Sciatic nerve (tissue), 2 donors: ENCODE measurements at regions not wholly inside any gene's neighbourhood (a gene's known extent, or its start where the extent isn't known, plus 50 kb on each side); places are given as distances from the start of the nearest gene placed in this dataset.
"Not testable (repeated sequence)": the region's sequence is repeated elsewhere in the genome, so short reads cannot be mapped to it uniquely, and the experiment has no call there.

Source experiments
- ATAC-seq: fragments of 200-7000 bp; cut with Tn5 transposase; one replicate; pipeline ENCODE4 v1.9.1; 2020; ENCODE audit warnings: mild to moderate bottlenecking, moderate library complexity
- DNase-seq: peaks from one replicate; pipeline ENCODE4 v3.0.0-alpha.2; 2020; ENCODE audit warnings: low spot score
- intact Hi-C: fragments of 100-400 bp; cut with DNase I; formaldehyde crosslinking; loops from one replicate; pipeline ENCODE4 v1.14.2; 2022
- donor health status: DM: no; HTN: no; CAD: no.
- donor health status: DM: no; HTN: no; CAD: no.

DNA sequence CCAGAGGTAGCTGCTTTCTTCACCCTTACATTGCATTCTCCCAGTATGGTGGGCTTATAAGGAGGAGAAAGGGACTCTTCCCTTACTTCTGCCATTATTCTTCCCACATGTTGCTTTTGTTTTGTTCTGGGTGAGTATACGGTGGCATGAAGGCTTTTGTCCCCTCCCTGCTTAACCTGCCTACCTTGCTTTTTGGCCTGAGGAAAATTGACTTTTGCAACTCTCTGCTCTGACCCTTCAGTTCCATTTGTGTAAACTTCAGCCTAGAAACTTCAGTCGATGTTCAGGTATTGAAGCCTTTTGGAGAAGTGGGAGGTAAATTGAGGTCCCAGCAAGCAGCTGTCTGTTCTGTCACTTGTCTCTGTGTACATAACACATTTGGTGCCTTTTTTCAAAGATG, 110.2 kb downstream of the PCSK1 start:
- ATAC-seq (no peak), DNase-seq (no peak)
- intact Hi-C loops, result no loop called here

DNA sequence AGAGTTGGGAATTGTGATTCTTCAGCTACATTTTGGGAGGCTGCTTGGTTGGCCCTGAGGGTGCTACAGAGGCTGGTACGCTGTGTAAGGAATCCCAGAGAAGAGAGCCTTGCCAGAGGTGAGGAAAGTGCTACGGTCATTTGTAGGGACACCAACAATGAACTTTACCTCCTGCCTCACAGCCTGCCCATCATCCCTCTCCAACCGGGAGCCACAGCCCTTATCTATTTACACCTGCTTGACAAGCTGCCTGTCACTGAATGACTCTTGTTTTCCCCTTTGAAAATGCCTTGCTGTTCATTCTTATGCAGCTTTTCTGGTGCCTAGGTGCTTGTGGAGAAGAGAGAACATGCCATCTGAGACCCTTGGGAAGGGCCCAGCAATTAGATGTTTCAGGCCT, 110.8 kb downstream of the PCSK1 start:
- intact Hi-C loops, result no loop called here
- no peak for DNase-seq
- no peak for ATAC-seq

DNA sequence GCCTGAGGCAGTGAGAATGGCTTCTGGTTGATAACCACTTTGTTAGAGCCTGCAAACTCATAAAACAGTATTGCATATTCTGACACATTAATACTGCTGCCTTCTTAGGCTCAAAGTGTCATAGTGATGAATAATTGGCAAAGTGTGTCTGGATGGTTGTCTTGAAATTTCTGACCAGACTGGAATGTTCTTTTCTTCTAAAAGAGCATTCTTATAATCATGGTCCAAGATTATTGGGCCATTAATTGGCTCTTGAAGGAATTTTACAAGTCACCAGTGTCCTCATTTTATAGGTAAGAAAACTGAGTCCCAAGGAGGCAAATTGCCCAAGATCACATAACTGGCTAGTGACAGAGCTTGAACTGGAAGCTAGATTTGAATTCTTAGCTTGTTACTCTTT, 111.7 kb downstream of the PCSK1 start:
- ATAC-seq, result no peak
- intact Hi-C loops, result no loop called here
- DNase-seq, result no peak

DNA sequence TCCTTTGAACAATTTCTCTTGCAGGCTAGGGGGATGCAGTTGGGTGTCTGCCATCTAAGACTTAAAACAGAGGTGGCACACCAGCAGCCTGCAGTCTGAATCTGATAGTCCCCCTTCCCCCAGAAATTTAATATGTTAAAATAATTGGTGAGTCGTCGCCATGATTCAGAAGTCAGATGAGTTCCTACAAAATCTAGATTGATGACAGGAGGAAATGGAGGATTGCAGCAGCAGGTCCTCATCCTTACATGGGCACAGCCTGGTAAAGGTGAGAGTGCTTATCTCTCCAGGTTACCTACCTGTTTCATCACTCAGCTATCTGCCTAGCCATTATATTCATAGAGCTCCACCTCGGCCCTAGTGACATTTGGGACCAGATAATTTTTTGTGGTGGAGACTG, 112.3 kb downstream of the PCSK1 start:
- DNase-seq, result no peak
- ATAC-seq, result no peak
- intact Hi-C loops, result no loop called here

DNA sequence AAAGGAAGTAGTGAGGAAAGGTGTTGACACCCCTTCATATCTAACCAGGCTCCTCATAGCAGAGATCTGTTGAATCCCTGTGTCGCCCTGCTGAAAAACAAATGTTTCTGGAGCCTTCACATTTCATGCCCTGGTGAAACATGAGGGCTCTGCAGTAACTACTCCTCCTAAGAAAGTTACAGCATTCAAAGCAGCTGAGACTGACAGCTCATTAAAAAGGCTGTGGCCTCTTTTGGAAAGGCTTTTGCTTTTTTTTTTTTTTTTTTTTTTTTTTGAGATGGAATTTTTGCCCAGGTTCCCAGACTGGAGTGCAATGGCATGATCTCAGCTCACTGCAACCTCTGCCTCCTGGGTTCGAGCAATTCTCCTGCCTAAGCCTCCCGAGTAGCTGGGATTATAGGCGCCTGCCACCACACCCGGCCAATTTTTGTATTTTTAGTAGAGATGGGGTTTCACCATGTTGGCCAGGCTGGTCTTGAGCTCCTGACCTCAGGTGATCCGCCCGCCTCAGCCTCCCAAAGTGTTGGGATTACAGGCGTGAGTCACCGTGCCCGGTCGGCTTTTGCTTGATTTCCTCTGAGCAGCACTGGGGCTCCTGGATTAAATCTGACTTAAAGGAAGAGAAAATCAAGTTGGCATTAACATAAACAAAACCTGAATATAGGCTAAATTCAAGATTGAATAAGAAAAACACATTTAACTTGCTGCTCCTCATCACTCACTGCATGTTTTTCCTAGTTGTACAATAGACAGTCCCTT, 112.9 kb downstream of the PCSK1 start:
- intact Hi-C loops, result not testable (repeated sequence)

DNA sequence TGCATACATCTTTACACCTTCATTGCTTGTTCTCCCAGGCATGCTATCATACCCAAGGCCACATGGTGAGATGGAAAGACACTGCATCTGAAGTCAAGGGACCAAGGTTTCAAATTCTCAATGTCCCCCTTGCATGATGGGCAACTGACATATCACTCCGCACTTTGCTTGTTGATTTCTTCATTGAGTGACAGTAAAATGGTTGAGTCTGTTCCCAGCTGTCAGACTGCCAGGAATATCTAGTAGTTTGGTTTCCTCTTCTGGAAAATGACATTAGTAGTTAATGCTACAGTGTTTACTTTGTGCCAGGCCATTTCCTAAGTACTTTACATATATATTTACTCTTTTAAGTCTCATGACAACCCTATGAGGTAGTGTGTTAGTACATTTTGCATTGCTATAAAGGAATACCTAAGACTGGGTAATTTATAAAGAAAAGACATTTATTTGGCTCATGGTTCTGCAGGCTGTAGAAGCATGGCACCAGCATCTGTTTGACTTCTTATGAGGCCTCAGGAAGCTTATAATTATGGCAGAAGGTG, 114.4 kb downstream of the PCSK1 start:
- ATAC-seq (no peak), DNase-seq (no peak)
- intact Hi-C loops, result no loop called here

More for the DNA sequence above, 112.9 kb downstream of the PCSK1 start:
- ATAC-seq, DNase-seq: not testable (repeated sequence)

DNA sequence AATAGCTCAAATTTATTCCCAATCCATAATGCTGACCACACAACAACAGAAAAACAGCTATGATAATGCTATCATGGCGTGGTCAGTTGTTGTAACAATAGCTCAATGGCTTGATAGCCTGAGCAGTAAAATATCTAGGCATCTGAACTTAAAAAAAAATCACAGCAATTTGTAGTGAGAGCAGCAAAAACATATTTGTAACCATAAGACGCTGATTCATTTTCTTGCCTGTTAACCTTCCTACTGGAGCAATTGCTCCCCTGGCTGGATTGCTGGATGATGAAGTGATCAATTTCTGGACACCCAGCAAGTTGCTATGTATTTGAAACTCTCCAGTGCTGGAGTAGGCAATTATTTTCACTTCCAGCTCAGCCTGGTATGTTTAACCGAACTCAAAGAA, 115.1 kb downstream of the PCSK1 start:
- DNase-seq (no peak), ATAC-seq (no peak)
- intact Hi-C loops, result no loop called here

DNA sequence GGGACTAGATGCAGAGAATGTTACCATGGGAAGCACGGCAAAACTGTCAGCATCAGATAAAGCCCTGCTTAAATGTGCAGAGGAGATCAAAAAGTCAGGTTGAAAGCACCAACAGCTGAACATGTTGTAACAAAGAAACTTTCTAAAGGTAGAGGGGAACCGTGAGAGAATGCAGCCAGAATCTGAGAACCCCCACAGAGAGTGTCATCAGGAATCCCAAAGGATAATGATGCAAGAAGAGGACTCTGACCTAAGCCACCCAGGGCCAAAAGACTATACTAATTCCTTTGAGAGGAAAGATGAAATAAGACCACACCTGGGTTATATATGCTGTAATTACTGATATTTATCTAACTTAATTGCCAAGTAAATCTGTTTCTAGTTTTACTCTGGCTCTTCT, 116.6 kb downstream of the PCSK1 start:
- DNase-seq (no peak), ATAC-seq (no peak)
- intact Hi-C loops, result no loop called here

DNA sequence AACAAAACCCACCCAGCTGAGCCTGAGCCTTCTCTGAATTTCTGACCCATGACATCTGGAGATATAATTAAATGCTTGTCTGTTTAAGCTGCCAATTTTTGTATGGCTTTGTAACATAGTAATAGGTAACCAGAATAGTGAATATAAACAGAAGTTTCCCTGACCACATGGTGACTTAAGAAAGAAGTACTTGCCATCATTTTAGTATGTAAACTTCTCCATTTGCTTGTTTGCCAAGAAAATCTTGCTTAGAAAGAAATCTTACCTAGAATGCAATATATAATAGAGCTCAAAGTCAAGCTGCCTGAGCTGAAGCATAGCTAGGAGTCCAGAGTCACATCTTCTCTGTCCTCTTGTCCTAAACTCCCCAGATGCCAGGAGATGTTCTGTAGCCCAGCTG, 117.0 kb downstream of the PCSK1 start:
- intact Hi-C loops, result no loop called here

DNA sequence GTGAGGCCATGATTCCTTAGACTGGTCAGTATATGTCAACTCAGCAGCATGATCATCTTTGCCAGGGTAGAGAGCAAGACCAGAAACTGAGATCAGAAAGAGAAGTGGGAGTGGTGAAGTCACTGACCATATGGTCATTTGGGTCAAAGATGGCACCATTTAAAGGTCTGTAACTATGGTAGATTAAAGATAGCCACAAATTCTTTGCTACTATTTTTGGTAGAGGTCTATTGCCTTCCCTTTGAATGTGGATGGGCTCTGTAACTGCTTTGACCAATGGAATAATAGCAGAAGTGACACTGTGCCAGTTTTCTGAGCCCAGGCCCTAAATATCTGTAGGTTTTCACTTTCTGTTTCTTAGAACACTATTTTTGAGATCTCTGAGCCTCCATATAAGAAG, 117.6 kb downstream of the PCSK1 start:
- DNase-seq, result no peak

More for the DNA sequence above, 117.0 kb downstream of the PCSK1 start:
- ATAC-seq (no peak), DNase-seq (no peak)

DNA sequence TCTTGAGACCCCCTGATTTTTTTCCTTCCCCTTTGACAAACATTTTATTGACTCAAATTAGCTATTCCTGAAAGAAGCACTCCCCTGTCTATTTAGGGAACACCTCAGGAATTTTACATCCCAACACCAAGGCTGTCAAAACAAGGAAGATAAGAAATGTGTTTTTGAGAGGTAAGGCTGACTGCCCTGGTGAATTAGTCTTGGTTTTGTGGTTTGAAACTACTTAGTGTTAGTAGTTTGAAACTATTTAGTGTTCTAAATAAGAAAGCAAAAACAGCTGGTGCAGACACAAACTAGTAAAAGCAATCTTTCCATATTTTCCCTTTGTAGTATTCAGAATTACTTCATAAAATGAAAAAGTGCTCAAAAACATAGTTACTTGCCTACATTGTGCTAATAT, 120.7 kb downstream of the PCSK1 start:
- DNase-seq, result no peak
- intact Hi-C loops, result no loop called here
- no peak for ATAC-seq

More for the DNA sequence above, 117.6 kb downstream of the PCSK1 start:
- intact Hi-C loops, result no loop called here
- no peak for ATAC-seq

DNA sequence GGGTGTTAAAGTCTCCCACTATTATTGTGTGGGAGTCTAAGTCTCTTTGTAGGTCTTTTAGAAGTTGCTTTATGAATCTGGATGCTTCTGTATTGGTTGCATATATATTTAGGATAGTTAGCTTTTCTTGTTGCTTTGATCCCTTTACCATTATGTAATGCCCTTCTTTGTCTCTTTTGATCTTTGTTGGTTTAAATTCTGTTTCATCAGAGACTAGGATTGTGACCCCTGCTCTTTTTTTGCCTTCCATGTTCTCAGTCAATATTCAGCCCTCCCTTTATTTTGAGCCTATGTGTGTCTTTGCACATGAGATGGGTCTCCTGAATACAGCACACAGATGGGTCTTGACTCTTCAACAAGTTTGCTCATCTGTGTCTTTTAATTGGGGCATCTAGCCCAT, 126.0 kb downstream of the PCSK1 start:
- intact Hi-C loops, DNase-seq, ATAC-seq: not testable (repeated sequence)

DNA sequence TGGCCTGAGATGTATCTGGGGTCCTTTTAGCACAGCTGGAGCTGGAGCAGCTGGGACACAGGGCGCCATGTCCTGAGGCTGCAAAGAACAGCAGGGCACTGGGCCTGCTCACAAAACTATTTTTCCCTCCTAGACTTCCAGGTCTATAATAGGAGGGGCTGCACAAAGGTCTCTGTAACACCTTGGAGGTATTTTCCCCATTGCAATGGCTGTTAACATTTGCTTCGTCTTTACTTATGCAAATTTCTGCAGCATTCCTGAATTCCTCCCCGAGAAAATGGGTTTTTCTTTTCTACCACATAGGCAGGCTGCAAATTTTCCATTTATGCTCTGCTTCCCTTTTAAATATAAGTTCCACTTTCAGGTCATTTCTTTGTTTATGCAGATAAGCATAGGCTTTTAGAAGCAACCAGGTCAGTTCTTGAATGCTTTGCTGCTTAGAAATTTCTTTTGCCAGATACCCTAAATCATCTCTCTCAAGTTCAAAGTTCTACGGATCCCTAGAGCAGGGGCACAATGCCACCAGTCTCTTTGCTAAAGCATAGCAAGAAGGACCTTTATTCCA, 130.8 kb downstream of the PCSK1 start:
- intact Hi-C loops, result no loop called here
- ATAC-seq, result no peak
- no peak for DNase-seq

DNA sequence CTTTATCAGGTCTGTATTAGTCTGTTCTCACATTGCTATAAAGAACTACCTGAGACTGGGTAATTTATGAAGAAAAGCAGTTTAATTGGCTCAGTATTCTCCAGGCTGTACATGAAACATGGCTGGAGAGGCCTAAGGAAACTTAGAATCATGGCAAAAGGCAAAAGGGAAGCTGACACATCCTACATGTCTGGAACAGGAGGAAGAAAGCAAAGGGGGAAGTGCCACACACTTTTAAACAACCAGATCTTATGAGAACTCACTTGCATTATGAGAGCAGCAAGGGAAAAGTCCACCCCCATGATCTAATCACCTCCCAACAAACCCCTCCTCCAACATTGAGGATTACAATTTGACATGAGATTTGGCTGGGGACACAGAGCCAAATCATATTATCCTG, 132.1 kb downstream of the PCSK1 start:
- intact Hi-C loops, result no loop called here
- no peak for DNase-seq
- no peak for ATAC-seq

DNA sequence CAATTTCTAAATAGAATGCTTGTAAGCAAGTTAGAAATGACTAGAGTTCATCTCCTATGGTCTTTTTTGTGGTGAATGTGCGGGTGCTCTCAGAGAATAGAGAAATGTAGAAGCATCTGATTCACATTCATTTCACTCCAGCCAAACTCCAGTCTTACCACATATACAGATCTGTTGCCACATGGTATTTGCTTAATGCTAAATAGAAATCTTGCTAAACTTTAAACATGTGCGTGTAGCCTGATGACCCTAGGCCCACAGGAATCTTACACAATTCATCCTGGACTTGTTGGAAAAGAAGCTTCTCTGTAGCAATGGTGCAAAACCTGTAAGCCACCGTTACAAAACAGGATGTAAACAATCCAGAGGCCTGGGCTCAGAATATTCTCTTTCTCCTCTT, 135.2 kb downstream of the PCSK1 start:
- intact Hi-C loops, result no loop called here
- peak; percentile 50 for ATAC-seq
- no peak for DNase-seq

DNA sequence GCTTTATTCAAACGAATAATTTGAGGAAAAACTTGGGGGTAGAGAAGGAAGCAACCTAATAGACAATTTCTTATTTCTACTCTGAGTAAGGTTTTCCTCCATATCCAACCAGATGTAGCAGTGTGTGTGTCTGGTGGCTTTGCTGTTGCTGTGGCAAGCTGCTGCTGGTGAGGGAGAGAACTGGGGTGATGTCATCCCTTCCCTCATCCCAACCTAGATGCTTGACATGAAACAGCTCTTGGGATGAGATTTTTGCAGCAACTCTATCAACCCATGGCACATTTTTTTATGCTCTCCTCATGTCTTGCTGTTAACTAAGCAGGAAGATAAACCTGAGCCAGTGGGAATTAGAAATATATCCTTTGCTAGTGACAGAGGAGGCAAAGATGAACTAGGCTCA, 135.8 kb downstream of the PCSK1 start:
- intact Hi-C loops, result no loop called here
- DNase-seq (no peak), ATAC-seq (peak; percentile 70)

DNA sequence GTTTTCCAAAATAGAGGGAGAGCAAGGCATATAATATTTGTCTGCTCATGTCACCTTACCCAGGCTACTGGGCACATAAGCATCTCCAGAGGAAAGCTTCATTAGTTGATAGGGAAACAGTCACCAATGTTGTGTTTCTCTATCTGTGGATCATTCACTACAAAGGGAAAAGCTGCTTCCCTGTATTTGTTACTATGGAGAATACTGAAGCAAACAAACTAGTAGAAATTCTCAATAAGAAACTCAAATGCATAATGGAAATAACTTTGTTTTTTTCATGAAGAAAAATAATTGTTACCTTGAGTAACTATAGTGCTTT, 138.2 kb downstream of the PCSK1 start:
- DNase-seq (no peak), ATAC-seq (no peak)
- intact Hi-C loops, result no loop called here

DNA sequence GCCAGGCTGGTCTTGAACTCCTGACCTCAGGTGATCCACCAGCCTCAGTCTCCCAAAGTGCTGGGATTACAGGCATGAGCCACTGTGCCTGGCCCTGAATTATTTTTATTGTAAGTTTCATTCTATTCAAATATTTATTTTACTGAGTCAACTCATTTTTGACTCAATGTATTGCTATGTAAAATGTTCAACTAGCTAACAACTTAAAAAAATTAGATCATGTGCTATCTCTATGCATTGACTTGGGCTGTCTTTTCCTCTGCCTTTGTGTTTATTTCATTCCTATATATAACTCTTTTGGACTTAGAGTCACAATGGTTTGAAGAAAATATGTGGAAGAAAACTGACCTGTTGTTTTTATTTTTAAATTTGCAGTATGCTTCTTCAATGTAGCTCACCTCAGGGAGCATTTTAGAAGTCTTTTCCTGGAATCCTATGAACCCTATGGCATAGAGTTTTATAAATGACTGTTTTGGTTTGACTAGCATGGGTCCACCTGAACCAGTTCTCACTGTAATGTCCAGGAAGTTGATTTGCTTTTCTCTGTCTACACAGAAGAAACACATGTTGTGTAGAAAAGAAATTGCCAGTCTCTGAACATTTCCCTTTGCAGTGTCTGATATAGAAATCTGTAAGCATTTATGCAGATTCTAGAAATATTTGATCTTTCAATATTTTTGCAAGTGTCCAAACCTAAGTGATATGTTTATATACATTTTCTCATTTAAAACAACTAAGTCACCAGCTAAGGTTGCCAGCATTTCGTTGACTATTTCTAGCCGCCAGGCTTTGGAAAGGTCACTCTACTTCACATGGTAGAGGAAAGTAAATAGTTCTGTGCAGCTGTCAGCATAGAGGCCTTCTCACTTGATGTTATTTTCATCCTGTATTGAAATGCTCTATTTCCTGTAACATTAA, 138.8 kb downstream of the PCSK1 start:
- intact Hi-C loops, result no loop called here
- DNase-seq (no peak), ATAC-seq (no peak)

DNA sequence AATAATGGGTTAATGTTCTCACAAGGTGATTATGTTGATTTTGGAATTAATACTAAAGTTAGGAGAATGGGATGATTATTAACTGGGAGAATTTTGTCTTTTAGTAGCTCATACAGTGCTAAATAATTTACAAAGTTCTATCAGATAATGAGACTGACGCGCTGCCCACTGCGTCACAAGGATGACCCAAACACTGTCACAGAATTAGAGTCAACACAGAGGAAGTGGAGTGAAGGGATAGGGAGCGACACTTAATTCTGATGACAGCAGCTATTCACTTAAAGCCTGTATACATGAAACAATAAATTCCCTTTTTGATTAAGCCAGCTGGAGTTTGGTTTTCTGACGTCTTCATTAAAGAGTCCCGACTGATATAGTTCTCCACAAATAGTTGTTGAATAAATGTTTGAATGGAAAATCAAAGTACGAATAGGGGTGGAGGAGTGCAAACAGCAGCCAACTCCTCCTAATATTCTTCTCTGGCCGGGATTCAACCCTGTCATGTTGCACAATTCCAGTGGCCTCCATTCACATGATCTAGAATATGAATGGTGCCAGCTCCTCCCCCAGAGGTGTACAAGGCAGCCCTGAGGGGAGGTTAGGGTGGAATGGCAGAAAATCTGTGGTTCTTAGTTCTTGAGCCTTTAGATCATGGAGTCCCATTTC, 140.3 kb downstream of the PCSK1 start:
- intact Hi-C loops, result no loop called here
- ATAC-seq (peak; percentile 88), DNase-seq (no peak)
